ENCODE measurements at regions not wholly inside any gene's neighbourhood (a gene's known extent, or its start where the extent isn't known, plus 50 kb on each side); places are given as distances from the start of the nearest gene placed in this dataset.

DNA sequence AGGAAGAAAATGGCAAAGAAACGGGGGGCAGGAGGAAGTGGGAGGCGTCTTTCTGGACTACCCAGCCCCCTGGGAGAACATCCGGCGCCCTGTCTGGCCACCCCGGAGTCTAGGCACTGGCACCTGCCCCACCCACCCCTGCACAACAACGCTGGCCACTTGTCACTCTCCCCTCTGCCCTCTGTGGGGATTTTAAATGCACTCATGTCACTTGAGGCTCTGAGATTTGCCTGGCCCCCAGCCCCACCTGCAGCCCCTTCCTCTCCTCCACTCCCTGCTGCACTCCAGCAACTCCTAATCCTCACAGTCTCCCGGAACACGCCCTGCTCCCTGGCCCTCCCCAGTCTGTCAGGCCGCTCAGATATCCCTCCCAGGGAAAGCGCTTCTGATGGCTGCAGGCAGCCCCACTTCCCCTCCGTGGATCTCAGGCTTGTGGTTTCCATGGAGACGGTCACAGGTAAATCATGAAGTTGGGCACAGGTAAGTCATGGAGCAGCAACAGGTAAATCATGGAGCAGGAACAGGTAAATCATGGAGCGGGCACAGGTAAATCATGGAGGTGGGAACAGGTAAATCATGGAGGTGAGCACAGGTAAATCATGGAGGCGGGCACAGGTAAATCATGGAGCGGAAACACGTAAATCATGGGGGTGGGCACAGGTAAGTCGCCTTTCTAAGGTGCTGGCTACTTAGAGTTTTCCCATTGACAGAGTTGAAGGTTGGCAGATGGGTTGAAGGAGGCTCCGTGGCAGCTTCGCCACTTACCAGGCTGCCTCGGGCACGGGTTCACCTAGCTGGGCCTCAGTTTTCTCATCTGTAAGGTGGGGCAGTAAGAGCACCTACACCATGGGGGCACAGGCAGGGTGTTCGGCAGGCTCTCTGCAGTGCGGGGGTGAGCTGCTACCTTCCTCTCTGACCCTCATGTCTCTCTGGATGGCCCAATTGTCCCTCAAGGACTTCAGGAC lies 79.0 kb upstream of the SHISAL1 start:
- in situ Hi-C loops (cut with HindIII; ENCODE audit: low sequenced_read_pairs) = no loop called here
- no peak for DNase-seq (ENCODE audit: low spot score)

DNA sequence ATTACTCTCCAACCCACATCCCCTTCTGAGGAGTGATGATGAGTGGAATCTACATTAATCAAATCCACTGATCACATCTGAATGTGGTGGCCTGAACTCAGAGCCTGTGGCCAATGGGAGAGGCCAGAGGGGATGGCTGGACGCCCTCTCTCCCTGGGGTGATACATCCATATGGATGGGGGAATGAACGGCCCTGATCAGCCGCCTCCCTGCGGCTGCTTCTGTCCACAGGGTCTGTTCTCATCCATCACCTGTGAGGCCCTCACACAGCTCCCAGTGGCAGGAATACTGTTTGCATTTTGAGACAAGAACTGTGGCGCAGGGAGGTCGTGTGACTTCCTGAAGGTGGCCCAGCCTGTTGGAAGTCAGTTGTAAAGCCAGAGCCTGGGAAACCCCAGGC lies 78.3 kb upstream of the SHISAL1 start:
- in situ Hi-C loops (cut with HindIII; ENCODE audit: low sequenced_read_pairs) = no loop called here
- no peak for DNase-seq (ENCODE audit: low spot score)

DNA sequence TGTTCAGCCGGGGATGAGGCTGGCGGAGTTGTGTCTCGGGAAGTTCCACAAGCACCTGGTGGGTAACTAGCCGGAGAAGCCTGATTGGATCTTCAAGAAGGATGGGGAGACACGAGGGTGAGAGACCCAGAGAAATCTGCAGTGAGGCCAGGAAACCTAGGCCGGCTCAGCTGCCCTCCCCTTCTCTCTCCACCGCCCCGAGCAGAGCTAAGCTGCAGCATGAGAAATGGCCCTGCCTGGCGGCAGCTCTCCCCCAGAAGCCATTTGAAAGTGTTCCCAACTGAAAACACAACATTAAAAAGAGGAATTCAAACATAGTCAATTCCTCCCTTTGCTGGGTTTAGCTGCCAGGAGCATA lies 77.8 kb upstream of the SHISAL1 start:
- in situ Hi-C loops (cut with HindIII; ENCODE audit: low sequenced_read_pairs) = no loop called here
- DNase-seq (ENCODE audit: low spot score) = no peak

DNA sequence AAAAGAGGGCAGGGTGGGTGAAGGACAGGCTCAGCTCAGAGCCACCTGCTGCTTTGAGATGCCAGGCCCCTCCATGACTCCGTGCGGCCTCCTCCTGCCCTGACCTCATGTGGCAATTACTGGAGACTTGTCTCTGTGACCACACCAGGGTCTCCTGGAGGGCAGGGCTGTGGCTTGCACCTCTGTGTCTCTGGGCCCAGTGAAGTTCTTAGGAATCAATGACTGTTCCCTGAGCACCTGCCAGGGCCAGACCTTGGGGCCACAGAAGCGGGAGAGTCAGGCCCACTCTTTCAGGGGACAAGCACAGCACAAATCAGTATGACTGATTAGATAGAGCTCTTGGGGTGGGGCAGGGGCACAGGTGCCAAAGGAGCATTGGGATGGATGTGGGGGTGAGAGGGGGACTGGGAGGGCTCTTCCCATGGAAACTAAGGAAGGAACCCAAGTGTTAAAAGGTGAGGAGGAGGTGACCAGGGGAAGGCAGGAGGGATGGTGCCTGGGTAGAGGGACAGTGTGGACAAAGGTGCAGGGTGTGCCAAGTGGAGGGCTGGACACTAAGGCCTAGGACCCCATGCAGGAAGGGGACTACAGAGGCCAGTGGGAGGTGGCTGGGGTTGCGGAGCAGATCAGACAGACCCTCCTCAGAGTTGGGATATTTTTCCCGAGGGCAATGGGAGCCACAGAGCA lies 77.3 kb upstream of the SHISAL1 start:
- in situ Hi-C loops (cut with HindIII; ENCODE audit: low sequenced_read_pairs) = no loop called here
- no peak for DNase-seq (ENCODE audit: low spot score)

DNA sequence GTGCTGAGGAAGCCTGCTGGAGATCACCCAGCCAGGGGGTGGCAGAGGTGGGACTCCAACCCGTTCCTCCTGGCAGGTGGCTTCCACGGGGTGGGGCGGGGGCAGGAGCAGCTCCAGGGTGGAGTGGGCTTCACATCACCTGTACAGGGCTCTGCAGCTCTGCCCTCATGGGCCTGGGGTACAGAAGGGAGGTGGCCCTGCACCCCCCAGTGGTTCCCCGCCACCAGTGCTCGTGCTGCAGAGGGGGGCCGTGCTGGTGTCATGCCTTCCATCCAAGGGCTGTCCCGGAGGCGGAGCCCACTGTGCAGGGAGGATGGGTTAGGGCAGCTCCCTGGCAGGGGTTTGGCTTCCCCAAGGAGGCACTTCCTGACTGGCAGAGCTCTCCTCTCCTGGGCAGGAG lies 76.4 kb upstream of the SHISAL1 start:
- no peak for DNase-seq (ENCODE audit: low spot score)
- in situ Hi-C loops (cut with HindIII; ENCODE audit: low sequenced_read_pairs) = no loop called here

DNA sequence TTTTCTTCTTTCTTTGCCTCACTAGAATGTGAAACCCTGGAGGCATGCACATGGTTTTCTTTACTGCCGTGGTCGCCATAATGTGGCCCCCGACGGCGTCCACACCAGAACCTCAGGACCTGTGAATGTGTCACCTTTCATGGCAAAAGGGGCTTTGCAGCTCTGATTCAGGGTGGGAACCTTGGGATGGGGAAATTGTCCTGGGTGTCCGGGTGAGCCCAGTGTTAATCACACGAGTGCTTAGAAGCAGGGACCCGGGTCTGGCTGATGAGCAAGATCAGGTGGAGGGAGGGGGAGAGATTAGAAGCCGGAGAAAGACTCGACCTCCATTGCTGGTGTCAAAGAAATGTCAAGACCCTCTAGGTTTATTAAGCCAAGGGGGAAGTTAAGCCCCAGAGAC lies 74.7 kb upstream of the SHISAL1 start:
- in situ Hi-C loops (cut with HindIII; ENCODE audit: low sequenced_read_pairs) = no loop called here
- no peak for DNase-seq (ENCODE audit: low spot score)

DNA sequence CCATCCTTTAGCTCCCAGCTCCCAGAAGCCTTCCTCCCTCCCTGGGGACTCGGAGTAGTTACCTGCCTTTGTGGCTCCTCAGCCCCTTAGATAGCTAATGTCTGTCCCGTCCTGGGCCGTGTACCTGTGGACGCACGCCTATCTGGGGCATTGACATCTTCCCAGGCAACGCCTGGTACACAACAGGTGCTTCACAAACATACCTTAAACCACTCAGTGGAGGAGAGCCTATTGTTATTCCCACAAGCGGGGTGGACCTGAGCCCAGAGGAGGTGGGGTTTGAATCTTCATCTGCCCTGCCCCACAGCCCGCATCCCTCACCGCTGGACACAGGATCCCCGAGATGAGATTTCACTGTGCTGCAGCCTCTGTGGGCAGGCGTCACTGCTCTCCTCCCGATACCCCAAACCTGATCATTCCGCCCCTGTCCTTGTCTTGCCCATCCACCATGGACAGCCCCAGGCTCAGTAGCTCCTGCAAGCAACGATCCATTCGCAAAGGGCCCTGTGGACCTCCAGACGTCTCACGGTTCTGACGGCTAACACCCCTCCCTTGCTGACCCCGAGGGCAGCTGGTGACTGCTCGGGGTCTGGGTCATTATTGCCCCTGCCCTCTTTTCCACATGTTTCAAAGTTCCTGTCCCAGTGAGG lies 73.8 kb upstream of the SHISAL1 start:
- in situ Hi-C loops (cut with HindIII; ENCODE audit: low sequenced_read_pairs) = no loop called here
- DNase-seq (ENCODE audit: low spot score) = no peak

DNA sequence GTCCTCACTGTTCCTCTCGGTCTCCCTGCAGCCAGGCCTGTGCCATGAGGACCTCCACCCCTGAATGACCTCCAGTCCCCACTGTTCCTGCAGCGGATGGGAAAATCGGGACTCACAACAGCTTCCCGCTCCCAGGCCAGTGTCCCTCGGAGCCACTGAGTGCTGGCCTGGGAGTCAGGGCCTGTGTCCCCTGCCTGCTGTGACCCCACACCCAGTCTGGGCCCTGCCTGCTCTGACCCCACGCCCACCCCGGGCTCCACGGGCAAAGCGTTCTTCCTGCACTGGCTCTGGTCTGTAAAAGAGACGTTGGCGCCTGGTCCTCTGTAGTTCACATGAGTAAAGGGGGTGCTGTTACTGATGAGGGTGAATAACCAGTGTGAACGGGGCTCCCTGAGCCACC lies 73.0 kb upstream of the SHISAL1 start:
- DNase-seq (ENCODE audit: low spot score) = no peak
- in situ Hi-C loops (cut with HindIII; ENCODE audit: low sequenced_read_pairs) = no loop called here

DNA sequence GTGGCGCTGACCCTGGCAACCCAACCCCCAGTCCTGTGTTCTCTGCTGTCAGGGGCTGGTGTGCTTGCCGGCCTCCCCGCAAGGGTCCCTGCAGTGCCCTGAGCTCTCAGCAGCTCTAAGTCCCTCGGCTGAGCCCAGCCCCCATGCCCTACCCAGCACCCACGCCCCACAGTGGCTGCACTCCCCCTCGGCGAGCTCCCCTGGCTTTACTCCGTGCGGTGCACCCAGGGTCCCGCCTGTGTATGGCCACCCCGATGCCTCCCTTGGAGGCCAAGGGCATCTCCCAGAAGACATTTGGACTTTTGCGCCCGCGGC lies 72.5 kb upstream of the SHISAL1 start:
- DNase-seq (ENCODE audit: low spot score) = no peak
- in situ Hi-C loops (cut with HindIII; ENCODE audit: low sequenced_read_pairs) = no loop called here

DNA sequence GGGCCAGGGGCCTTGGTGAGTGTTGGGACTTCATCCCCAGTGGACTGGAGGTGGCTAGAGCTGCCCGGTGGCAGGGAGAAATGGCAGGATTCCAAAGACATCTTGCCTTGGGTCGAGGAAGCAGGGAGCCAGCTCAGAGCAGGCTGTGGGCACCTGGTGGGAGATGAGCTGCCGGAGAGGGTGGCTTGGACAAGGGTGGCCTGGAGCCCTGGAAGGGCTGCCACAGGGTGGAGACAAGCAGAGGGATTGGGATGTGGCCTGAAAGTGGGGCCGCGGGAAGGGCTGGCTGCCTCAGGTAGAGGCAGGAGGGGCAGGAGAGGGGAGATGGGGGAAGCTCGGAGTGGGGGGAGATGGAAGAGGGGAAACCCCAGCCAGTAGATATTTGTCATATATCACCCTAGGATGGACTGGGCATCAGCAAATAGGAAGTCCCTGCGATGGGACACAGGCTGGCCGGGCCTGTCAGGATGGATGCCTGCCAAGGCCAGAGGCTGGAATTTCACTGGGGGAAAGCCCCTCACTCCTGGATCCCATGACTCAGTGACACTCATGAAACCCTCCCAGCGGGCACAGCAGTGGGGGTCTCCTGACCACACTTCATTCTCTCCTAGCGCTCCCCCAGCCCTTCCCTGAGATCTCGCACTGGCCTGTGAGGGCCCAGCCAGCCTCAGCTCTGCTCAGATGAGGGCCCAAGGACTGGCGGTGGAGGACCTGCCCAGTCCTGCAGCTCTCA lies 72.0 kb upstream of the SHISAL1 start:
- DNase-seq (ENCODE audit: low spot score) = no peak
- in situ Hi-C loops (cut with HindIII; ENCODE audit: low sequenced_read_pairs) = no loop called here

DNA sequence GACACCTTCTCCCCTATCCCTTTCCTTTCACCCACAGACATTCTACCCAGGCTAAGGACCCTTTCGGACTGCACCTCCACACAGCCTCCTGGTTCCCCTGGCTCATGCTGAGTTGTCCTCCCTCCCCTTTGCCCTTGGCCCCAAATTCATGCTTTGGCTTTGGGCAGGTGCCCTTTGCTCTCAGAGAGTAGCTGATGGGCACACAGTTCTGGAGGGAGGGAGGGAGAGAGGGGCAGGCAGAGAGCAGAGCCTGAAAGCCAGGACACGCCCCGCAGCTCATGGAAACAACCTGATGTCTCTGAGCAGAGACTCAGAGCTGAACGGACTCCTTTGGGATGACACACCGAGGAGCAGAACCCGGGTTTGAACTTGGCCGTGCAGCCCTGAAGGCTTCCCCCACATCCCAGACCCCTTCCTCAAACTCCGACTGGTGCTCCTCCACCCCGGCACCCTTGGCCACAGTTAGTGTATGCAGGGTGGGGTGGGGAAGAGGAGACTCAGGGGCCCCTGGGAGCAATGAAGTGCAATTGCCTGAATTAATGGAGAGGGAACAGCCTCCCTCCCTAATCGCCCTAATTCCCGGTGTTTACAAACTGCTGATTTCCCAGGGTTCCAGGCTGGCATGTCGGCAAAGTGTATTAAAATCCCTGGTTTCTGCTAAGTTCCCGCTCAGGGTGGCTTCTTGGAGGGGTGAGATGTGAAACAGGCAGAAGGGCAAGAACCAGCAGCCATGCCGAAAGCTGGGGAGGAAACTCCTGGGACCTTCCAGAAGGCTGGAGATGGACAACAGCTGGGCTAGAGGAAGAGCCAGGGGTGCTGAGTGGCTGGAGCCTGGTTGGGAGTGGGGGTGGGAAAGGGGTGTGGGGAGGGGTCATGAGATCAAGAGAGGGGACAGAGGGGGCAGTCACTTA lies 71.2 kb upstream of the SHISAL1 start:
- no peak for DNase-seq (ENCODE audit: low spot score)
- in situ Hi-C loops (cut with HindIII; ENCODE audit: low sequenced_read_pairs) = no loop called here

DNA sequence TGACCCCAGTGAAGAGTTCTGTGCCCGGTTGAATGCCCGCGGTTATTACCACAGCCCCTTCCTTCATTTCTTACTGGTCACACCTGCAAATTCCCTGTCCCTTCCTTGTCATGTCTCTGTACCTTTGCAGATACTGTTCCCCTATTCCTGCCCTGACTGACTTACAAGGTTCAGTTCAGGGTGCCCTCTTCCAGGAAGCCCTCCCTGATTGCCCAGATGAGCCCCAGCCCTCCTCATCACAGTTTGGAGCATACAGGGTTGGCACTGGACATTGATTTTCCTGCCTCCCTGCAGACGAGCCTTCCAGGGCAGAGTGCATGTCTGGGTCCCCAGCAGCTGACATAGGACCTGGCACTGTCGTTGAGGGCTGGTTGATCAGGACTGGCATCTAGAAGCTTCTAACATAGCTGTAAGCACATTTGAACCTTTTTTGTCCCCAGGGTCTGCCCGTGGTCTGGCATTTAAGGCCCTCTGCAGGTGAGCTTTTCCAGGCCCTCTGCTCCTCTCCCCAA lies 70.4 kb upstream of the SHISAL1 start:
- no peak for DNase-seq (ENCODE audit: low spot score)
- in situ Hi-C loops (cut with HindIII; ENCODE audit: low sequenced_read_pairs) = no loop called here

DNA sequence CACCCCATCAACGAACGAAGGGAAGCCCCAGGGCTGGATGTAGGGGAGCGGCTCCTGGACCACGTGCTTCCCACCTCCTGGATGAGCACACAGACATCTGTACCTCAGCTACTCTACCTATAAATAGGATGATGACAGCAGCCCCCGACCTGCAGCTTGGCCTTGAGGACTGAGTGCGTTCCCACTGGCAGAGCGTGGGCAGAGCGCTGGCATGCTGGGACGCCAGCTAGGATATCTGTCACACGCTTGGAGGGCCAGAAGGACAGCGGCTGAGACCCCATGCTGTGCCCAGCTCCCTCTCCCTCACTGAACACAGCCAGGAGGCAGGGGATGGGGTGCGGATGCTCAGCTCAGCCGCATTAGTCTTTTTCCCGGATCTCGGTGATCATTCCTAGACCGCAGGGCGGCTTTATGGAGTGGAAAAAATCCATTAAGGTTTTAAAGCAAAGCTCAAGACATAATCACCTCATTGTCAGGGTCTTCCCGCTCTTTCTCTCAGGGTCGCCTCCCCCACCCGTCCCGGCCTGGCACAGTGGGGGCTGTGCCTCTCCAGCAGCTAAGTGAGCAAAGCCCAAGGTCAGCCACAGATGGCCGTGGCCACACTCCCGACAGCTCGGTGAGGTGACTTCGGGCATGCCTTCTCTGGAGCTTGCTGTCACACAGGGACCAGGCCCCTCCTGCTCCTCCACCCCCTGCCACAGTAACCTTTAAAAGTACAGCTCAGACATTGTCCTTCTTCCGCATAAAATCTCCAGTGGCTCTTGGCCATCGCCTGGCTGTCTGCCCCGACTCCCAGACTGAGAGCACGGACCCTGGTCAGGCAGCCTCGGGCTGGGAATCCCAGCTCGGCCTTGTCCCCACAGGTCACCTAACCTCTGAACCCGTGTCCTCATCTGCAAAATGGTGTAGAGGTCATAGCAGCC lies 69.6 kb upstream of the SHISAL1 start:
- DNase-seq (ENCODE audit: low spot score) = no peak
- in situ Hi-C loops (cut with HindIII; ENCODE audit: low sequenced_read_pairs) = no loop called here

DNA sequence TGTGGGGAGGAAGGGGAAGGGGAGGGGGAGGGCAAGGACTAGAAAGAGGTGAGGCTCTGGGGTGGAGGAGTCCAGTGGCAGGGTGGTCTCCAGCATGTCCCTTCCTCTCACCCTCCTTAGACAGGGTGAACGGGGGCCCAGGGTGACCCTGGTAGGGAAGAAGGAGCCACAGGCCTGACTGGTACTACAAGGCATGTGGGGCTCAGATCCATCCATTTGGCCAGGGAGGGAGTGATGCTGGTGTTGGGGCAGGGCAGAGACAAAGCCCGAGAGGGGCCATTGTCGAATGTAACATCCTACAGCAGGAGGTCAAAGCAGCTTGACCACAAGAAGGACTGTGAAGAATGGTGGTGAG lies 69.0 kb upstream of the SHISAL1 start:
- in situ Hi-C loops (cut with HindIII; ENCODE audit: low sequenced_read_pairs) = no loop called here
- no peak for DNase-seq (ENCODE audit: low spot score)

DNA sequence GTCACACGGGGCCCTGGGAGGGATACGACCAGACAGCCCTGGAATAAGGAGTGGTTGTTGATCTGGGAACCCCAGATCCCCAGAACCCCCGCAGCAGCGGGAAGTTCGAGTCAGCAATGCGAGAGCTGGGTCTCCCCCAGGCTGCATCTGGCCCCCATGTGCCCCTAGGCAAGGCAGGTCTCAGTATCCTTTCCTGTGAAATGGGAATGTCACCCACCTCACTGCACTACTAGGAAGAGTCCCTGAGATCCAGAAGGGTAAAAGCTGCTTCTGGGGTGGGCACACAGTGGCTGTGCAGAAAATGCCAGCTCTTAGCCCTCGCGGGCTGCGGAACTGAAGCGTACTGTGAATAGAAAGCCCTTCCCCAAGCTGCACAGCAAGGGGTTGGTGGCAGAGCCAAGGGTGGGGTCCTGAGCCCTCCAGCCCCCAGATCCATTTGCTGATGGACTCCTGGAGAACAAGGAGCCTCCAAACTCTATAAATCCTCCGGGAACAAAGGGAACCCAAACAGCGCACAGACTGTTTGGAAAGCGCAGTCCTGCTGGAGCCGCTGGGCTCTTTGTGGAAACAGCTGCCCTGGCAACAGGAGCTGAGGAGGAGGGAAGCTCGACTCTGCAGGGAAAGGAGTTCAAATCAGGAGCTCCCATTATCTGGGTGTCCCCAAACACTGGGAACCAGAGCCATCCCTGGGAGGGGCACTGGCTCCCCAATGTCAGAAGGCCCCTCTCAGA lies 68.2 kb upstream of the SHISAL1 start:
- DNase-seq (ENCODE audit: low spot score) = no peak
- in situ Hi-C loops (cut with HindIII; ENCODE audit: low sequenced_read_pairs) = no loop called here

DNA sequence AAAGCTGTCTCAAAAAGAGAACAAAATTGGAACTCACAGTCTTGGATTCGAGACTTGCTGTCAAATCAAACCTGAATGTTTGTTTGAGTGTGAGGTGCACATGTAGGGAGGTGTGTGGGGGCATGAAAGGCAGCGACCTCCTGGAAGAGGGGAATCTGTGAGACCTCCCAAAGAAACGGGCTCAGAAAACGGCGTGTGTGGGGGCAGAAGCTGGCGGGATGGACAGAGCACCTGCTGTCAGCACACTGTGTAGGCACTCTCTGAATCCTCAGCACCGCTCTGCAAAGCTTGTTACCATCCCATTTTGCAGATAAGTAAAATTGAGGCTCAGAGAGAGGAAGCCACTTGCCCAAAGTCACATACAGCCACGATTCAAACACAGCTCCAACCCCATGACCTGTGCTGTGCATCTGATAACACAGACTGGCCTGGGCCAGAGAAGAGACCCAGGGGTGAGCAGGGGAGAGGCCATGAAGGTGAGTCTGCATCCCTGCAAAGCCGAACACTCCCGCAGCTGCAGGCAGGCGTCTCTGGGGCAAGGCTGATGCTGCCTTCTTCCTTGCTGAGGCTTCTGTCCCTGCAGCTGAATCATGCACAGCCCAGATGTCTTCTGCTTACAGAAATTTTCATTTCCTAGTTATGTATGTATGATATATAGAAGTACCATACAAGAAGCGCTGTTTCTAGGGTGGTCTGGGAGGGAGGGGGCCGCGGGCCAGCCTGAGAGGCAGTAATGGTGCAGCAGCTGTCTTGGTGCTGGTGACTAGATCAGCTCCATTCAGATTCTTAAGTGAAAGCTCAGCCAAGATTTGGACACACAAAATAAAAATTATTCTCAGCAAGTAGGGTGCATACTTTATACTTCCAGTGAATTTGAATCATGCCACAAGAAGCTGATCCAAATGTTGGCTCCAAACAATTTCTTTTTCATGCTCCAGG lies 67.3 kb upstream of the SHISAL1 start:
- no peak for DNase-seq (ENCODE audit: low spot score)
- in situ Hi-C loops (cut with HindIII; ENCODE audit: low sequenced_read_pairs) = no loop called here
